HL-60 (cell line): ENCODE measurements at regions not wholly inside any gene's neighbourhood (a gene's known extent, or its start where the extent isn't known, plus 50 kb on each side); places are given as distances from the start of the nearest gene placed in this dataset.

ENCODE experiments used
- CTCF ChIP-seq: IDR thresholded peaks from one replicate; pipeline ENCODE4 v1.5.1; 2011; ENCODE audit warnings: low read length, control low read depth, inconsistent platforms; ENCODE audit not compliant: insufficient read depth
- POLR2AphosphoS5 ChIP-seq: IDR thresholded peaks from 2 replicates; pipeline ENCODE4 v1.6.1; 2012; ENCODE audit warnings: low read depth
- REST ChIP-seq: IDR thresholded peaks from 2 replicates; pipeline ENCODE4 v1.6.1; 2012; ENCODE audit warnings: low read depth; ENCODE audit not compliant: insufficient replicate concordance

GRCh38 chr3:84904212-84904611, 54.6 kb upstream of the CADM2 start:
- TF ChIP-seq CTCF: no peak
- TF ChIP-seq REST: no peak
- TF ChIP-seq POLR2AphosphoS5: no peak
